ENCODE measurements at regions not wholly inside any gene's neighbourhood (a gene's known extent, or its start where the extent isn't known, plus 50 kb on each side); places are given as distances from the start of the nearest gene placed in this dataset.

DNA sequence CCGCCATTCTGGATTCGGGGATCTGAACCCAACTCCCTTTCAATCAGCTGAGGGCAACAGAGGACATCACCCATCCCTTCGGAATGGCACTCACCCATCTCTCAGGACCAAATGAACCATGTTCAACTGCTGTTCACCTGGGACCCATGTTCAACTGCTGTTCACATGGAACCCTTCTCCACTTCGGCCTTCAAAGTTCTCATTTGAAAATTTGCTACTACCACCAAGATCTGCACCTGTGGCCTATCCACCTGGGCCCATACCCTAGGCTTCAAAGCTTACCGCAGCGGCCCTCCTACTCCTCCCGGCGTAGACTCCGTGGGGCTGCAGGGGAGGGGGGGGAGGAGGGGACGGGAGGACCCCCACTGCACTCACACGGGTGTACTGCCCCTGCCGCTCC, 119.2 kb upstream of the ANKRD30BL start:
- no peak for TF ChIP-seq EZH2 (IDR thresholded peaks at IDR 0.05; ENCODE audit: insufficient read depth, poor library complexity, severe bottlenecking)
- no peak for TF ChIP-seq EZH2phosphoT487 (IDR thresholded peaks at IDR 0.05; ENCODE audit: insufficient read depth, low read depth)

All from GM23248 (cell line).